ENCODE measurements at regions not wholly inside any gene's neighbourhood (a gene's known extent, or its start where the extent isn't known, plus 50 kb on each side); places are given as distances from the start of the nearest gene placed in this dataset.

DNA sequence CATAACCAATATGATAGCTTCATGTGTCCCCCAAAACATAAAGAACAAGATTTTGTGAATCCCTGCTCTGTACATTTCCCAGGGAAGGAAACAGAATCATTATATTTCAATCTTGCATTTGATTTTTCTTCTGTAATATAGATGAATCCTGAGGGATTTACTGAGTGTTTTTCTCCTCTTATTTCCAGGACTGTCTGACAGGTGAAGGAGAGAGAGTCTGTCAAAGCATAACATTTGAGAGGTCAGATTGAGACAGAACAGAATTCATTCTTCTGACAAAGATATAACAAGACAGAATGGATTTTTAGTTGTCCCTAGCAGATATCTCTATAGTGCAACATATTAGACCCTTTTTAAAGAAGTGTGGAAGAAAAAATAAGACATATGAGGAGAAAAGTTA, 354.5 kb upstream of the IZUMO3 start:
- no peak for TF ChIP-seq TAF1 (CRISPR knock-in tag; IDR thresholded peaks at IDR 0.05)
- TF ChIP-seq ZBTB26 (CRISPR knock-in tag; IDR thresholded peaks at IDR 0.05; ENCODE audit: borderline replicate concordance) = no peak
- TF ChIP-seq ZMYM4 (CRISPR knock-in tag; IDR thresholded peaks at IDR 0.05) = no peak
- no peak for TF ChIP-seq FOXA1 (IDR thresholded peaks at IDR 0.05)
- no peak for TF ChIP-seq FOXA1 (CRISPR knock-in tag; IDR thresholded peaks at IDR 0.05)
- TF ChIP-seq TAF15 (IDR thresholded peaks at IDR 0.05; ENCODE audit: low read depth, low read length, poor library complexity, severe bottlenecking) = no peak
- no peak for TF ChIP-seq ZNF513 (CRISPR knock-in tag; conservative IDR thresholded peaks at IDR 0.05)
- TF ChIP-seq ZBTB33 (CRISPR knock-in tag; IDR thresholded peaks at IDR 0.05) = no peak
- TF ChIP-seq IRF2 (CRISPR knock-in tag; IDR thresholded peaks at IDR 0.05) = no peak
- no peak for TF ChIP-seq ZNF275 (CRISPR knock-in tag; IDR thresholded peaks at IDR 0.05; ENCODE audit: borderline replicate concordance)
- no peak for TF ChIP-seq CTCF (CRISPR knock-in tag; IDR thresholded peaks at IDR 0.05)
- TF ChIP-seq HNF4G (IDR thresholded peaks at IDR 0.05; ENCODE audit: borderline replicate concordance, low read depth, low read length) = no peak
- no peak for TF ChIP-seq HNF4G (CRISPR knock-in tag; IDR thresholded peaks at IDR 0.05; ENCODE audit: borderline replicate concordance, low read depth)
- no peak for TF ChIP-seq MAFF (IDR thresholded peaks at IDR 0.05; ENCODE audit: low read depth, low read length)

Data from HepG2 (cell line).